ENCODE measurements at regions not wholly inside any gene's neighbourhood (a gene's known extent, or its start where the extent isn't known, plus 50 kb on each side); places are given as distances from the start of the nearest gene placed in this dataset.

GRCh38 chr20:33933469-33933909, 60.2 kb upstream of the RALY start:
- TF ChIP-seq CTCF (IDR thresholded peaks at IDR 0.05; ENCODE audit: insufficient read depth, low read depth, low read length) (no peak), EZH2 (IDR thresholded peaks at IDR 0.05; ENCODE audit: insufficient read depth, low read length) (no peak)

Data from astrocyte (in vitro differentiated cells and primary cell).